LNCaP clone FGC (cell line): ENCODE measurements at regions not wholly inside any gene's neighbourhood (a gene's known extent, or its start where the extent isn't known, plus 50 kb on each side); places are given as distances from the start of the nearest gene placed in this dataset.

Experiments used
- DNase-seq: peaks from one replicate; pipeline ENCODE4 v3.0.0-alpha.2; 2011; ENCODE audit warnings: low read depth
- H3K4me3 ChIP-seq: 2 replicates; pipeline ENCODE4 v1.5.1; 2011; ENCODE audit warnings: mild to moderate bottlenecking, low read depth, low read length, control low read depth
- CTCF ChIP-seq: IDR thresholded peaks from 2 replicates; pipeline ENCODE4 v1.5.1; 2012; ENCODE audit warnings: mild to moderate bottlenecking; ENCODE audit not compliant: control insufficient read depth, insufficient read depth; ENCODE audit errors: extremely low read depth

GRCh38 chr4:185992585-185992984 lies 76.4 kb upstream of the TLR3 start:
- DNase-seq, result no peak
- H3K4me3 ChIP-seq, result no peak overlapping the region
- no peak for TF ChIP-seq CTCF

GRCh38 chr4:185993328-185993973 lies 75.5 kb upstream of the TLR3 start:
- DNase-seq, result peak; percentile 34
- no peak for TF ChIP-seq CTCF
- no peak overlapping the region for H3K4me3 ChIP-seq

- no peak overlapping the region for H3K4me3 ChIP-seq
- TF ChIP-seq CTCF, result no peak
- DNase-seq, result no peak
Observed at GRCh38 chr4:185994750-185995149, 74.2 kb upstream of the TLR3 start.

GRCh38 chr4:185995665-185996064 lies 73.3 kb upstream of the TLR3 start:
- TF ChIP-seq CTCF, result no peak
- no peak overlapping the region for H3K4me3 ChIP-seq
- no peak for DNase-seq

- H3K4me3 ChIP-seq, result no peak overlapping the region
- DNase-seq, result no peak
- no peak for TF ChIP-seq CTCF
Observed at GRCh38 chr4:185997296-185997695, 71.7 kb upstream of the TLR3 start.

GRCh38 chr4:185998791-185999190 lies 70.2 kb upstream of the TLR3 start:
- no peak overlapping the region for H3K4me3 ChIP-seq
- no peak for DNase-seq
- TF ChIP-seq CTCF, result no peak

GRCh38 chr4:185999207-185999606 lies 69.7 kb upstream of the TLR3 start:
- TF ChIP-seq CTCF, result no peak
- no peak overlapping the region for H3K4me3 ChIP-seq
- peak; percentile 13 for DNase-seq
